ENCODE measurements at regions not wholly inside any gene's neighbourhood (a gene's known extent, or its start where the extent isn't known, plus 50 kb on each side); places are given as distances from the start of the nearest gene placed in this dataset.

GRCh38 chr10:117830205-117830604 is 216.5 kb downstream of the RAB11FIP2 start:
- CTCF ChIA-PET, result no interaction called here
- DNase-seq (ENCODE audit: low read depth in 1 of 2, low spot score in 1 of 2), result no peak
- H3K27ac ChIP-seq, result no peak overlapping the region
- no peak for TF ChIP-seq PHF8 (IDR thresholded peaks at IDR 0.05; ENCODE audit: borderline replicate concordance, low read depth)
- no peak for TF ChIP-seq GATA3 (IDR thresholded peaks at IDR 0.05; ENCODE audit: borderline replicate concordance)
- TF ChIP-seq MAX (IDR thresholded peaks at IDR 0.05), result no peak
- TF ChIP-seq CEBPB (IDR thresholded peaks at IDR 0.05), result no peak
- no peak for TF ChIP-seq HES2 (IDR thresholded peaks at IDR 0.05)
- no peak for TF ChIP-seq FOXS1 (CRISPR knock-in tag; IDR thresholded peaks at IDR 0.05)
- TF ChIP-seq, protein P1, sequence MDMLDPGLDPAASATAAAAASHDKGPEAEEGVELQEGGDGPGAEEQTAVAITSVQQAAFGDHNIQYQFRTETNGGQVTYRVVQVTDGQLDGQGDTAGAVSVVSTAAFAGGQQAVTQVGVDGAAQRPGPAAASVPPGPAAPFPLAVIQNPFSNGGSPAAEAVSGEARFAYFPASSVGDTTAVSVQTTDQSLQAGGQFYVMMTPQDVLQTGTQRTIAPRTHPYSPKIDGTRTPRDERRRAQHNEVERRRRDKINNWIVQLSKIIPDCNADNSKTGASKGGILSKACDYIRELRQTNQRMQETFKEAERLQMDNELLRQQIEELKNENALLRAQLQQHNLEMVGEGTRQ (IDR thresholded peaks at IDR 0.05), result no peak
- no peak for TF ChIP-seq MYC (IDR thresholded peaks at IDR 0.05; ENCODE audit: borderline replicate concordance, low read length)
- no peak for TF ChIP-seq E2F6 (IDR thresholded peaks at IDR 0.05; ENCODE audit: borderline replicate concordance, low read depth)
- TF ChIP-seq REST (IDR thresholded peaks at IDR 0.05), result no peak
- TF ChIP-seq NFE2L2 (conservative IDR thresholded peaks at IDR 0.05; ENCODE audit: low read length), result no peak
- TF ChIP-seq RFX5 (IDR thresholded peaks at IDR 0.05), result no peak
- no peak for TF ChIP-seq EHMT2 (IDR thresholded peaks at IDR 0.05; ENCODE audit: low read depth)
- TF ChIP-seq BCL3 (IDR thresholded peaks at IDR 0.05), result no peak
- no peak for TF ChIP-seq HMGXB4 (CRISPR knock-in tag; IDR thresholded peaks at IDR 0.05; ENCODE audit: borderline replicate concordance)
- no peak for TF ChIP-seq FOSB (CRISPR knock-in tag; IDR thresholded peaks at IDR 0.05)
- TF ChIP-seq POLR2A (IDR thresholded peaks at IDR 0.05; ENCODE audit: low read length), result no peak
- no peak for TF ChIP-seq NR3C1 (IDR thresholded peaks at IDR 0.05)
- no peak for TF ChIP-seq TFCP2L1 (CRISPR knock-in tag; IDR thresholded peaks at IDR 0.05)
- POLR2A ChIA-PET, result no interaction called here
- no peak for ATAC-seq
- FAIRE-seq, result no peak
- no peaks in the 10 kb centered on the region for H3K9me3 ChIP-seq
- no peak overlapping the region for H3K4me2 ChIP-seq
- WGBS (ENCODE audit: missing lambda C conversion rate), result 77% methylated on average over 14 of the region's 14 CpGs
- no peaks in the 10 kb centered on the region for H3K4me1 ChIP-seq
- no peak overlapping the region for H3K4me3 ChIP-seq

GRCh38 chr10:117830787-117831212 is 215.9 kb downstream of the RAB11FIP2 start:
- ATAC-seq, result no peak

More at GRCh38 chr10:117830787-117831212, 215.9 kb downstream of the RAB11FIP2 start:
- no peak for FAIRE-seq
- ChIA-PET CTCF (interaction anchor here (1.5 kb wide), 1 partner anchor 30 kb away, joined by 6 read pairs; no protein-coding TSS in a partner anchor), POLR2A (no interaction called here)
- H3K4me3 ChIP-seq, result no peak overlapping the region
- H3K4me2 ChIP-seq, result no peak overlapping the region
- TF ChIP-seq TFCP2L1 (CRISPR knock-in tag; IDR thresholded peaks at IDR 0.05), result no peak
- no peak for TF ChIP-seq RARB (CRISPR knock-in tag; IDR thresholded peaks at IDR 0.05)
- no peak for TF ChIP-seq CHD4 (IDR thresholded peaks at IDR 0.05; ENCODE audit: borderline replicate concordance)
- no peak for TF ChIP-seq BCL3 (IDR thresholded peaks at IDR 0.05)
- no peak for TF ChIP-seq MAFK (IDR thresholded peaks at IDR 0.05; ENCODE audit: partially characterized antibody)
- TF ChIP-seq, protein P1 (IDR thresholded peaks at IDR 0.05), result no peak
- no peak for TF ChIP-seq EHF (CRISPR knock-in tag; IDR thresholded peaks at IDR 0.05)
- H3K9me3 ChIP-seq, result no peaks in the 10 kb centered on the region
- H3K4me1 ChIP-seq, result no peaks in the 10 kb centered on the region
- 53% methylated on average over 15 of the region's 15 CpGs for WGBS (ENCODE audit: missing lambda C conversion rate)
- no peak for DNase-seq (ENCODE audit: low read depth in 1 of 2, low spot score in 1 of 2)
- no peak overlapping the region for H3K27ac ChIP-seq

Data from A549 (cell line).